WTC11 (cell line): ENCODE measurements at regions not wholly inside any gene's neighbourhood (a gene's known extent, or its start where the extent isn't known, plus 50 kb on each side); places are given as distances from the start of the nearest gene placed in this dataset.
"Not testable (repeated sequence)": the region's sequence is repeated elsewhere in the genome, so short reads cannot be mapped to it uniquely, and the experiment has no call there.

Experiments used
- ATAC-seq: fragments of 200-7000 bp; cut with Tn5 transposase; 2 replicates; pipeline ENCODE4 v1.10.0; 2021; ENCODE audit warnings: mild to moderate bottlenecking, moderate library complexity
- CTCF ChIA-PET: fragments of 300-600 bp; sonication (Branson Sonifier 250); formaldehyde crosslinking; loops from one replicate; lab custom pipeline; 2021; ENCODE audit warnings: antibody characterized with exemption; lab: Charles Lee
- POLR2A ChIA-PET: fragments of 350-600 bp; sonication (Branson Sonifier 250); formaldehyde crosslinking; loops from one replicate; lab custom pipeline; 2021; ENCODE audit warnings: antibody characterized with exemption; lab: Charles Lee
- DNase-seq: peaks from one replicate; pipeline ENCODE4 v3.0.0; 2021; ENCODE audit warnings: low spot score
- H3K27ac Mint-ChIP-seq: 2 replicates; pipeline ENCODE4 v1.8.0; 2021; ENCODE audit warnings: mixed read lengths
- H3K27me3 Mint-ChIP-seq: 2 replicates; pipeline ENCODE4 v1.8.0; 2021; ENCODE audit warnings: low read depth, mild to moderate bottlenecking, moderate library complexity, mixed read lengths
- H3K36me3 Mint-ChIP-seq: 2 replicates; pipeline ENCODE4 v1.8.0; 2021; ENCODE audit warnings: mixed read lengths
- H3K4me1 Mint-ChIP-seq: 2 replicates; pipeline ENCODE4 v1.8.0; 2022; ENCODE audit warnings: mixed read lengths
- H3K4me3 Mint-ChIP-seq: 2 replicates; pipeline ENCODE4 v1.8.0; 2021; ENCODE audit warnings: mild to moderate bottlenecking, moderate library complexity, mixed read lengths
- H3K9me3 Mint-ChIP-seq: 2 replicates; pipeline ENCODE4 v1.8.0; 2021; ENCODE audit warnings: mixed read lengths
- ARID4B ChIP-seq: sonication (generic); formaldehyde crosslinking; IDR thresholded peaks from 2 replicates; pipeline ENCODE4 v1.8.0; 2023; ENCODE audit warnings: missing genetic modification reagents, mild to moderate bottlenecking, borderline replicate concordance
- CREM ChIP-seq: sonication (generic); formaldehyde crosslinking; IDR thresholded peaks from 2 replicates; pipeline ENCODE4 v1.8.1; 2022; ENCODE audit warnings: mild to moderate bottlenecking, missing genetic modification reagents, moderate library complexity
- ESRRA ChIP-seq: sonication (generic); formaldehyde crosslinking; IDR thresholded peaks from 2 replicates; pipeline ENCODE4 v1.8.1; 2022; ENCODE audit warnings: mild to moderate bottlenecking, missing genetic modification reagents, borderline replicate concordance
- ETV6 ChIP-seq: sonication (generic); formaldehyde crosslinking; IDR thresholded peaks from 2 replicates; pipeline ENCODE4 v1.8.1; 2022; ENCODE audit warnings: mild to moderate bottlenecking, missing genetic modification reagents
- GTF2I ChIP-seq: fragments of 250-450 bp; sonication (Bioruptor Pico); conservative IDR thresholded peaks from 2 replicates; pipeline ENCODE4 v1.4.0; 2021; ENCODE audit warnings: mild to moderate bottlenecking
- IRF1 ChIP-seq: sonication (generic); formaldehyde crosslinking; IDR thresholded peaks from 2 replicates; pipeline ENCODE4 v1.8.0; 2023; ENCODE audit warnings: missing genetic modification reagents
- JUN ChIP-seq: sonication (generic); formaldehyde crosslinking; IDR thresholded peaks from 2 replicates; pipeline ENCODE4 v1.8.0; 2023; ENCODE audit warnings: mild to moderate bottlenecking, missing genetic modification reagents
- MAX ChIP-seq: sonication (generic); formaldehyde crosslinking; IDR thresholded peaks from 2 replicates; pipeline ENCODE4 v1.8.0; 2022; ENCODE audit warnings: mild to moderate bottlenecking, missing genetic modification reagents
- MXD4 ChIP-seq: fragments of 250-450 bp; sonication (Bioruptor Pico); IDR thresholded peaks from 2 replicates; pipeline ENCODE4 v1.8.0; 2021; ENCODE audit warnings: mild to moderate bottlenecking, moderate library complexity, borderline replicate concordance
- MYBL2 ChIP-seq: sonication (generic); formaldehyde crosslinking; IDR thresholded peaks from 2 replicates; pipeline ENCODE4 v1.8.1; 2023; ENCODE audit warnings: mild to moderate bottlenecking, moderate library complexity, missing genetic modification reagents
- NFATC4 ChIP-seq: fragments of 250-450 bp; sonication (Bioruptor Pico); IDR thresholded peaks from 2 replicates; pipeline ENCODE4 v1.9.0; 2021; ENCODE audit warnings: mild to moderate bottlenecking
- OVOL2 ChIP-seq: fragments of 250-450 bp; sonication (Bioruptor Pico); IDR thresholded peaks from 2 replicates; pipeline ENCODE4 v1.9.0; 2021; ENCODE audit warnings: mild to moderate bottlenecking, borderline replicate concordance
- RORB ChIP-seq: fragments of 250-450 bp; sonication (Bioruptor Pico); IDR thresholded peaks from 2 replicates; pipeline ENCODE4 v1.9.0; 2021; ENCODE audit warnings: mild to moderate bottlenecking
- SMAD3 ChIP-seq: sonication (generic); formaldehyde crosslinking; IDR thresholded peaks from 2 replicates; pipeline ENCODE4 v1.8.0; 2022; ENCODE audit warnings: missing genetic modification reagents, mild to moderate bottlenecking, borderline replicate concordance
- USF1 ChIP-seq: sonication (generic); formaldehyde crosslinking; IDR thresholded peaks from 2 replicates; pipeline ENCODE4 v1.8.0; 2022; ENCODE audit warnings: mild to moderate bottlenecking, missing genetic modification reagents
- ZNF121 ChIP-seq: sonication (generic); formaldehyde crosslinking; IDR thresholded peaks from 2 replicates; pipeline ENCODE4 v1.8.0; 2023; ENCODE audit warnings: missing genetic modification reagents
- TF ChIP-seq, protein P1 (sequence below): sonication (generic); formaldehyde crosslinking; IDR thresholded peaks from 2 replicates; pipeline ENCODE4 v1.8.1; 2023; ENCODE audit warnings: mild to moderate bottlenecking, missing genetic modification reagents
- TF ChIP-seq, protein P2 (sequence below): sonication (generic); formaldehyde crosslinking; IDR thresholded peaks from 2 replicates; pipeline ENCODE4 v1.8.1; 2023; ENCODE audit warnings: mild to moderate bottlenecking, missing genetic modification reagents, moderate library complexity

DNA sequence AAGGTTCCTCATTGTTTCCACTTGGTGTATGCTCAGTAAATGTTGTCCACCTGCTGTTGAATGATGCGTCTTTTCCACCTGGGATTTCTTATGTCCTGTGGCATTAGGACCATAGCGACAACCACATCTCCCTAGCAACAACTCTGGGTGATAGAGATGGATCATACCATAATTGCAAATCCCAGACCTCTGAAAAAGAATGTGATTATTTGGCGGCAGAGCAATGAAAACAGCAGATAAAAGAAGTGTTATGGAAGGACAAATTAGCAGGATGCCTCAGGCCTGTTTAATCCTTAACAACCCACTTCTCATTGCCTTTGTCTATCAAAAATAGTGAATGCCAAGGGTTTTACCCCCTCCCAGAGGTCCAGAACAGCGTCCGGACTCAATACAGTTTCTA, 278.9 kb downstream of the TSN start:
- peaks cover 10% of the 10 kb centered on the region for H3K9me3 Mint-ChIP-seq
- POLR2A ChIA-PET, result no interaction called here
- CTCF ChIA-PET, result no interaction called here
- ATAC-seq (no peak), DNase-seq (no peak)
- no peak overlapping the region for H3K27ac Mint-ChIP-seq
- TF ChIP-seq SMAD3 (no peak), MYBL2 (CRISPR knock-in tag) (no peak), ESRRA (CRISPR knock-in tag) (no peak), GTF2I (no peak), MXD4 (CRISPR knock-in tag) (no peak), RORB (CRISPR knock-in tag) (no peak), USF1 (no peak), ARID4B (CRISPR knock-in tag) (no peak), ZNF121 (CRISPR knock-in tag) (no peak), IRF1 (CRISPR knock-in tag) (no peak), OVOL2 (CRISPR knock-in tag) (no peak), NFATC4 (CRISPR knock-in tag) (no peak), ETV6 (CRISPR knock-in tag) (no peak), JUN (CRISPR knock-in tag) (no peak), MAX (CRISPR knock-in tag) (no peak)
- TF ChIP-seq, protein P1, sequence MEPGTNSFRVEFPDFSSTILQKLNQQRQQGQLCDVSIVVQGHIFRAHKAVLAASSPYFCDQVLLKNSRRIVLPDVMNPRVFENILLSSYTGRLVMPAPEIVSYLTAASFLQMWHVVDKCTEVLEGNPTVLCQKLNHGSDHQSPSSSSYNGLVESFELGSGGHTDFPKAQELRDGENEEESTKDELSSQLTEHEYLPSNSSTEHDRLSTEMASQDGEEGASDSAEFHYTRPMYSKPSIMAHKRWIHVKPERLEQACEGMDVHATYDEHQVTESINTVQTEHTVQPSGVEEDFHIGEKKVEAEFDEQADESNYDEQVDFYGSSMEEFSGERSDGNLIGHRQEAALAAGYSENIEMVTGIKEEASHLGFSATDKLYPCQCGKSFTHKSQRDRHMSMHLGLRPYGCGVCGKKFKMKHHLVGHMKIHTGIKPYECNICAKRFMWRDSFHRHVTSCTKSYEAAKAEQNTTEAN, result no peak
- TF ChIP-seq, protein P2, sequence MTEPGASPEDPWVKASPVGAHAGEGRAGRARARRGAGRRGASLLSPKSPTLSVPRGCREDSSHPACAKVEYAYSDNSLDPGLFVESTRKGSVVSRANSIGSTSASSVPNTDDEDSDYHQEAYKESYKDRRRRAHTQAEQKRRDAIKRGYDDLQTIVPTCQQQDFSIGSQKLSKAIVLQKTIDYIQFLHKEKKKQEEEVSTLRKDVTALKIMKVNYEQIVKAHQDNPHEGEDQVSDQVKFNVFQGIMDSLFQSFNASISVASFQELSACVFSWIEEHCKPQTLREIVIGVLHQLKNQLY (CRISPR knock-in tag), result no peak
- no peaks in the 10 kb centered on the region for H3K27me3 Mint-ChIP-seq
- H3K4me1 Mint-ChIP-seq, result peaks cover 34% of the 10 kb centered on the region
- H3K36me3 Mint-ChIP-seq, result no peaks in the 10 kb centered on the region
- H3K4me3 Mint-ChIP-seq, result no peak overlapping the region

GRCh38 chr2:122034777-122035176, 279.3 kb downstream of the TSN start:
- H3K9me3 Mint-ChIP-seq, result peaks cover 10% of the 10 kb centered on the region
- POLR2A ChIA-PET, result no interaction called here
- no peak for ATAC-seq
- TF ChIP-seq CREM (CRISPR knock-in tag), result no peak
- TF ChIP-seq, all 79 proteins: peak for 0
- Mint-ChIP-seq H3K4me1 (peaks cover 34% of the 10 kb centered on the region), H3K27ac (no peak overlapping the region), H3K36me3 (no peaks in the 10 kb centered on the region), H3K4me3 (no peak overlapping the region), H3K27me3 (no peaks in the 10 kb centered on the region)
- CTCF ChIA-PET, result no interaction called here
- DNase-seq, result no peak

GRCh38 chr2:122038816-122039215, 283.4 kb downstream of the TSN start:
- H3K27ac Mint-ChIP-seq, POLR2A ChIA-PET: not testable (repeated sequence)

More at GRCh38 chr2:122038816-122039215, 283.4 kb downstream of the TSN start:
- Mint-ChIP-seq H3K4me1 (peaks cover 15% of the 10 kb centered on the region), H3K9me3 (peaks cover 10% of the 10 kb centered on the region)
- H3K4me3 Mint-ChIP-seq, CTCF ChIA-PET, H3K36me3 Mint-ChIP-seq, H3K27me3 Mint-ChIP-seq, ATAC-seq, DNase-seq: not testable (repeated sequence)
